ENCODE measurements at regions not wholly inside any gene's neighbourhood (a gene's known extent, or its start where the extent isn't known, plus 50 kb on each side); places are given as distances from the start of the nearest gene placed in this dataset.

DNA sequence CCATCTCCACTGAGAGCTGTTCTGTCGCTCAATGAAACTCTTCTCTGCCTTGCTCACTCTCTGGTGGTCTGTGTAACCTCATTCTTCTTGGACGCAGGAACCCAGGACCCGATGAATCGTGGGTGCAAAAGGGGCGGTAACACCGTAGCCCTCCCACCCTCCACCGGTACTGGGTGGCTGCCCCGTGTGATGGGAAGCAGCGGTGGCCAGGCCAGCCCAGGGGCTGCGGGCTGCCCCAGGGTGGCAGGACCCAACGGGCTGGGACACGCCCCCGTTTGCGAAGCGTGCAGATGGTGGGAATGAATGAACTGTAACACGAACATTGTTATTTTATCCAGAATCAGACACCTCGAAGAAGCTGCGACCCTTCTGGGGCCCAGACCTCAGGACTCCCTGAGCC lies 92.3 kb upstream of the BACE2 start (continued):
- TF ChIP-seq IRF3 (IDR thresholded peaks at IDR 0.05; ENCODE audit: low read depth, low read length), result no peak
- TF ChIP-seq FOXJ3 (CRISPR knock-in tag; IDR thresholded peaks at IDR 0.05), result no peak

DNA sequence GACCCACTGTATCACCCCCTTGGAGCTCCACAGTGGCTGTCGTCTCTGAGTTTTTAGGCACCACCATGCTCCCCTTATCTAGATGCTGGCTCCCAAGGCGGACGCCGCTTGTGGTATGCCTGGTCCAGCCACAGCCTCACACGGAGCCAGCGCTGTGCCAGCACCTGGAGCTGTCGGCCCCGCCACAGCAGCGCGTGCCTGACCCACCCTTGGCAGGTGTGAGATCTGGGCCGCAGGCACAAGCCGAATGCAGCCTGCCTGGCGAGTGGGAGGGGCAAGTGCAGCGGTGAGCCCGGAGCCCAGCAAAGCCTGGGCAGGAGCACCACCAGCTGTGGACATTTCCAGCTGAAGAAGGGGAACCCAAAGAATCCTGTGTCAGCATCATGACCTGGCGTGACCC lies 91.9 kb upstream of the BACE2 start:
- Histone ChIP-seq H3F3A (replicated peaks; ENCODE audit: insufficient read depth) (no peaks in the 10 kb centered on the region), H4K20me1 (ENCODE audit: insufficient read depth) (no peaks in the 10 kb centered on the region), H3K79me2 (ENCODE audit: insufficient read depth) (no peaks in the 10 kb centered on the region), H3K9me2 (no peaks in the 10 kb centered on the region), H3K27ac (ENCODE audit: low read depth in 2 of 2, low read length in 1 of 2) (no peak overlapping the region), H3K4me1 (ENCODE audit: control insufficient read depth in 1 of 2, insufficient read depth in 2 of 2, low read depth in 1 of 2, low read length in 1 of 2) (no peaks in the 10 kb centered on the region), H3K27me3 (ENCODE audit: insufficient read depth) (no peaks in the 10 kb centered on the region), H3K4me2 (no peak overlapping the region), H3K9me3 (no peaks in the 10 kb centered on the region), H3K4me3 (ENCODE audit: low read depth in 2 of 2, low read length in 1 of 2) (no peak overlapping the region), H2AFZ (ENCODE audit: low read depth) (no peak overlapping the region), H3K9ac (no peak overlapping the region), H3K36me3 (replicated peaks in 1 of 2; ENCODE audit: control insufficient read depth in 1 of 2, insufficient read depth in 2 of 2, low read length in 1 of 2) (no peaks in the 10 kb centered on the region)
- ChIA-PET POLR2A (no interaction called here), CTCF (interaction anchor here (0.6 kb wide), 2 partner anchors 30 to 851 kb away, joined by 3 read pairs; no protein-coding TSS in a partner anchor)
- 90% methylated on average over 10 of the region's 16 CpGs for WGBS (ENCODE audit: low lambda C conversion rate)
- no peak for TF ChIP-seq REST (IDR thresholded peaks at IDR 0.05; ENCODE audit: low read depth, low read length)
- TF ChIP-seq, protein P1, sequence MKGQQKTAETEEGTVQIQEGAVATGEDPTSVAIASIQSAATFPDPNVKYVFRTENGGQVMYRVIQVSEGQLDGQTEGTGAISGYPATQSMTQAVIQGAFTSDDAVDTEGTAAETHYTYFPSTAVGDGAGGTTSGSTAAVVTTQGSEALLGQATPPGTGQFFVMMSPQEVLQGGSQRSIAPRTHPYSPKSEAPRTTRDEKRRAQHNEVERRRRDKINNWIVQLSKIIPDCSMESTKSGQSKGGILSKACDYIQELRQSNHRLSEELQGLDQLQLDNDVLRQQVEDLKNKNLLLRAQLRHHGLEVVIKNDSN (IDR thresholded peaks at IDR 0.05; ENCODE audit: borderline replicate concordance, low read depth), result no peak
- DNase-seq, result no peak

GRCh38 chr21:41079159-41079558 lies 88.8 kb upstream of the BACE2 start:
- TF ChIP-seq, protein P2, sequence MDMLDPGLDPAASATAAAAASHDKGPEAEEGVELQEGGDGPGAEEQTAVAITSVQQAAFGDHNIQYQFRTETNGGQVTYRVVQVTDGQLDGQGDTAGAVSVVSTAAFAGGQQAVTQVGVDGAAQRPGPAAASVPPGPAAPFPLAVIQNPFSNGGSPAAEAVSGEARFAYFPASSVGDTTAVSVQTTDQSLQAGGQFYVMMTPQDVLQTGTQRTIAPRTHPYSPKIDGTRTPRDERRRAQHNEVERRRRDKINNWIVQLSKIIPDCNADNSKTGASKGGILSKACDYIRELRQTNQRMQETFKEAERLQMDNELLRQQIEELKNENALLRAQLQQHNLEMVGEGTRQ (IDR thresholded peaks at IDR 0.05; ENCODE audit: borderline replicate concordance, low read depth, low read length), result no peak
- TF ChIP-seq GABPA (IDR thresholded peaks at IDR 0.05; ENCODE audit: low read depth) (no peak), FOXJ3 (CRISPR knock-in tag; IDR thresholded peaks at IDR 0.05) (no peak)
- TF ChIP-seq, protein P1 (IDR thresholded peaks at IDR 0.05; ENCODE audit: borderline replicate concordance, low read depth), result no peak
- TF ChIP-seq, protein P3, sequence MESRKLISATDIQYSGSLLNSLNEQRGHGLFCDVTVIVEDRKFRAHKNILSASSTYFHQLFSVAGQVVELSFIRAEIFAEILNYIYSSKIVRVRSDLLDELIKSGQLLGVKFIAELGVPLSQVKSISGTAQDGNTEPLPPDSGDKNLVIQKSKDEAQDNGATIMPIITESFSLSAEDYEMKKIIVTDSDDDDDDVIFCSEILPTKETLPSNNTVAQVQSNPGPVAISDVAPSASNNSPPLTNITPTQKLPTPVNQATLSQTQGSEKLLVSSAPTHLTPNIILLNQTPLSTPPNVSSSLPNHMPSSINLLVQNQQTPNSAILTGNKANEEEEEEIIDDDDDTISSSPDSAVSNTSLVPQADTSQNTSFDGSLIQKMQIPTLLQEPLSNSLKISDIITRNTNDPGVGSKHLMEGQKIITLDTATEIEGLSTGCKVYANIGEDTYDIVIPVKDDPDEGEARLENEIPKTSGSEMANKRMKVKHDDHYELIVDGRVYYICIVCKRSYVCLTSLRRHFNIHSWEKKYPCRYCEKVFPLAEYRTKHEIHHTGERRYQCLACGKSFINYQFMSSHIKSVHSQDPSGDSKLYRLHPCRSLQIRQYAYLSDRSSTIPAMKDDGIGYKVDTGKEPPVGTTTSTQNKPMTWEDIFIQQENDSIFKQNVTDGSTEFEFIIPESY (IDR thresholded peaks at IDR 0.05; ENCODE audit: borderline replicate concordance, low read depth), result no peak
- H3K9me2 ChIP-seq, result no peaks in the 10 kb centered on the region
- H3K79me2 ChIP-seq (ENCODE audit: insufficient read depth), result no peaks in the 10 kb centered on the region
- no peaks in the 10 kb centered on the region for H3F3A ChIP-seq (replicated peaks; ENCODE audit: insufficient read depth)
- H4K20me1 ChIP-seq (ENCODE audit: insufficient read depth), result no peaks in the 10 kb centered on the region
- no peak overlapping the region for H3K4me2 ChIP-seq
- H3K9ac ChIP-seq, result no peak overlapping the region
- no peaks in the 10 kb centered on the region for H3K9me3 ChIP-seq
- no peak overlapping the region for H3K4me3 ChIP-seq (ENCODE audit: low read depth in 2 of 2, low read length in 1 of 2)
- H3K36me3 ChIP-seq (replicated peaks in 1 of 2; ENCODE audit: control insufficient read depth in 1 of 2, insufficient read depth in 2 of 2, low read length in 1 of 2), result no peaks in the 10 kb centered on the region
- CTCF ChIA-PET, result interaction anchor here (1.2 to 1.9 kb wide), 2 partner anchors 10 to 958 kb away, joined by 3 to 11 read pairs; no protein-coding TSS in a partner anchor
- H3K27me3 ChIP-seq (ENCODE audit: insufficient read depth), result no peaks in the 10 kb centered on the region
- H3K4me1 ChIP-seq (ENCODE audit: control insufficient read depth in 1 of 2, insufficient read depth in 2 of 2, low read depth in 1 of 2, low read length in 1 of 2), result no peaks in the 10 kb centered on the region
- WGBS (ENCODE audit: low lambda C conversion rate), result 19% methylated on average over 1 of the region's 1 CpG
- POLR2A ChIA-PET, result no interaction called here
- no peak overlapping the region for H3K27ac ChIP-seq (ENCODE audit: low read depth in 2 of 2, low read length in 1 of 2)
- no peak for DNase-seq
- H2AFZ ChIP-seq (ENCODE audit: low read depth), result no peak overlapping the region

Measured in SK-N-SH (cell line).